GM23248 (cell line): ENCODE measurements at regions not wholly inside any gene's neighbourhood (a gene's known extent, or its start where the extent isn't known, plus 50 kb on each side); places are given as distances from the start of the nearest gene placed in this dataset.

Experiments
- DNase-seq: peaks from one replicate; pipeline ENCODE4 v3.0.0-alpha.2; 2015
- H2AFZ ChIP-seq: fragments of 200-600 bp; sonication (generic); 2 replicates; pipeline ENCODE4 v1.6.1; 2016; ENCODE audit warnings: antibody characterized with exemption
- H3F3A ChIP-seq: fragments of 200-600 bp; sonication (generic); 2 replicates; pipeline ENCODE4 v1.6.1; 2016; ENCODE audit warnings: mild to moderate bottlenecking, antibody characterized with exemption, mixed run types; ENCODE audit not compliant: insufficient read depth
- H3K27ac ChIP-seq: fragments of 200-600 bp; sonication (generic); 2 replicates; pipeline ENCODE4 v1.5.1; 2016; ENCODE audit warnings: mild to moderate bottlenecking
- H3K27me3 ChIP-seq: fragments of 200-600 bp; sonication (generic); replicated peaks from 2 replicates; pipeline ENCODE4 v1.6.1; 2016; ENCODE audit warnings: mild to moderate bottlenecking; ENCODE audit not compliant: insufficient read depth
- H3K36me3 ChIP-seq: fragments of 200-600 bp; sonication (generic); 2 replicates; pipeline ENCODE4 v1.6.1; 2016; ENCODE audit warnings: low read depth, mild to moderate bottlenecking
- H3K4me1 ChIP-seq: fragments of 200-600 bp; sonication (generic); 2 replicates; pipeline ENCODE4 v1.6.1; 2016; ENCODE audit warnings: mild to moderate bottlenecking; ENCODE audit not compliant: insufficient read depth
- H3K4me2 ChIP-seq: fragments of 200-600 bp; sonication (generic); one replicate; pipeline ENCODE4 v1.6.1; 2016; ENCODE audit warnings: mild to moderate bottlenecking; ENCODE audit not compliant: unreplicated experiment
- H3K4me3 ChIP-seq: fragments of 200-600 bp; sonication (generic); 2 replicates; pipeline ENCODE4 v1.5.1; 2016; ENCODE audit warnings: mild to moderate bottlenecking
- H3K79me2 ChIP-seq: fragments of 200-600 bp; sonication (generic); 2 replicates; pipeline ENCODE4 v1.6.1; 2016; ENCODE audit warnings: mild to moderate bottlenecking; ENCODE audit not compliant: insufficient read depth
- H3K9ac ChIP-seq: fragments of 200-600 bp; sonication (generic); 2 replicates; pipeline ENCODE4 v1.6.1; 2016; ENCODE audit warnings: mild to moderate bottlenecking
- H3K9me2 ChIP-seq: fragments of 200-600 bp; sonication (generic); 2 replicates; pipeline ENCODE4 v1.6.1; 2016; ENCODE audit warnings: mixed run types, mild to moderate bottlenecking, moderate library complexity; ENCODE audit not compliant: insufficient read depth
- H3K9me3 ChIP-seq: fragments of 200-600 bp; sonication (generic); one replicate; pipeline ENCODE4 v1.6.1; 2017; ENCODE audit warnings: low read depth
- H4K20me1 ChIP-seq: fragments of 200-600 bp; sonication (generic); 2 replicates; pipeline ENCODE4 v1.6.0; 2016; ENCODE audit not compliant: insufficient read depth
- EZH2 ChIP-seq: fragments of 200-600 bp; sonication (generic); IDR thresholded peaks from 2 replicates; pipeline ENCODE4 v1.6.1; 2018; ENCODE audit warnings: antibody characterized with exemption, mild to moderate bottlenecking; ENCODE audit not compliant: insufficient read depth, poor library complexity, severe bottlenecking
- EZH2phosphoT487 ChIP-seq: fragments of 200-600 bp; sonication (generic); IDR thresholded peaks from 2 replicates; pipeline ENCODE4 v1.6.1; 2018; ENCODE audit warnings: antibody characterized with exemption, moderate library complexity, mild to moderate bottlenecking, low read depth; ENCODE audit not compliant: insufficient read depth
- WGBS, 2 experiments: methylation state at CpG; one replicate each; pipeline ENCODE4 v1.1.6; 2015 to 2017; ENCODE audit warnings: low lambda C conversion rate in 2 of 2, low coverage in 1 of 2; ENCODE audit errors: missing lambda C conversion rate in 2 of 2; 5-methylcytosine and 5-hydroxymethylcytosine counted together
- in situ Hi-C: fragments of 300-500 bp; cut with MboI; formaldehyde crosslinking; loops from 2 replicates; pipeline ENCODE4 v1.15.0; 2020

DNA sequence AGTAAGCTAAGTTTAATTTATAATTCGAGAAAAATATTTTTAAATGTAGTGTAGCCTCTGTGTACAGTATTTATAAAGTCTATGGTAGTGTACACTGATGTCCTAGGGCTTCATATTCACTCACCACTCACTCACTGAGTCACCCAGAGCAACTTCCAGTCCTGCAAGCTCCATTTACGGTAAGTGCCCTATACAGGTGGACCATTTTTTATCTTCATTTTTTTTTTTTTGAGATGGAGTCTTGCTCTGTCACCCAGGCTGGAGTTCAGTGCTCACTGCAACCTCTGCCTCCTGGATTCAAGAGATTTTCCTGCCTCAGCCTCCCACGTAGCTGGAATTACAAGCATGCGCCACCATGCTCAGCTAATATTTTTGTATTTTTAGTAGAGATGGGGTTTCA lies 104.2 kb downstream of the PDCL3 start:
- Histone ChIP-seq H3K36me3 (no peaks in the 10 kb centered on the region), H3K4me1 (no peaks in the 10 kb centered on the region), H3K27me3 (peaks cover 28% of the 10 kb centered on the region; the same call in 1 of the 2 replicates), H3K79me2 (no peaks in the 10 kb centered on the region), H3K4me2 (no peak overlapping the region), H3K27ac (no peak overlapping the region), H3K9me3 (no peaks in the 10 kb centered on the region), H3F3A (no peaks in the 10 kb centered on the region), H3K4me3 (no peak overlapping the region), H4K20me1 (no peaks in the 10 kb centered on the region), H2AFZ (no peak overlapping the region), H3K9me2 (no peaks in the 10 kb centered on the region), H3K9ac (no peak overlapping the region)
- WGBS, 2 experiments: 37 to 42% methylated on average over 4 of the region's 4 CpGs
- no peak for DNase-seq
- TF ChIP-seq EZH2: no peak
- TF ChIP-seq EZH2phosphoT487: no peak
- in situ Hi-C loops: no loop called here

DNA sequence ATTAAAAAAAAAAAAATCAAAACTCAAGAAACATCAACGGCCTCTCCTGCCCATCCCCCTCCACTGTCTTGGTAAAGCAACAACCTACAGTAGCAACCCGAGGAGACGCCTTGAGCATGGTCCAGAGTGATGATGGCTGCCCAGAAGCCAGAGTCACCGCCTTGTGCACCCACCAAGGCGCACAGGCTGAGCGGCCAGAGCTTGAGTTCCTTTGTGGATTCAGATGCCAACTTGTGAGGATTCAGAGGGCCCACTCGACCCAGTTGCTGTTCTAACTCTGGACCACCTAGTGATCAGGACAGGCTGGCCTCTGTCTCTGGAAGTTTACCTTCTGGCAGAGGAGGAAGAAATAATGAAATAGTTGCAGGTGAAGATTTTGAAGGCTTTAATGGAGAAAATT lies 105.0 kb downstream of the PDCL3 start:
- Histone ChIP-seq H3K36me3 (no peaks in the 10 kb centered on the region), H3K9me3 (no peaks in the 10 kb centered on the region), H2AFZ (no peak overlapping the region), H3K9ac (no peak overlapping the region), H3K4me2 (no peak overlapping the region), H4K20me1 (no peaks in the 10 kb centered on the region), H3K9me2 (no peaks in the 10 kb centered on the region), H3K4me3 (no peak overlapping the region), H3K27ac (no peak overlapping the region), H3K79me2 (no peaks in the 10 kb centered on the region), H3K27me3 (peaks cover 20% of the 10 kb centered on the region; the same call in 1 of the 2 replicates), H3K4me1 (no peaks in the 10 kb centered on the region), H3F3A (no peaks in the 10 kb centered on the region)
- in situ Hi-C loops: no loop called here
- WGBS, 2 experiments: 40 to 45% methylated on average over 7 of the region's 7 CpGs
- DNase-seq: no peak
- TF ChIP-seq EZH2phosphoT487 (no peak), EZH2 (no peak)

DNA sequence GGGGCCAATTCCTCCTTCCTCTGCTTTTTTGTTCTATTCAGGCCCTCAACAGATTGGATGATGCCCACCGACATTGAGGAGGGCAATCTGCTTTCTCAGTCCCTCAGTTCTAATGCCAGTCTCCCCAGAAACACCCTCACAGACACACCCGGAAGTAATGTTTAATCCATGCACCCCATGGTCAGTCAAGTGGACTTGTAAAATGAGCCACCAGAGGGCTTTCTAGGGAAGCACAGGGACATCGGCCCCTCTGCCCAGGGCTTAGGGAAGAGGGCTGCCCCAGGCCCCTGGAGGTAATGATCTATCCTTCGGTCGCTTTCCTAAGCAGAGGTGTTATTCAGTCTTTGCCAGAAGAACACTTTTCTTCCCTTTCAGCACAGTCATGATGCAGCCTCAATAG lies 107.4 kb downstream of the PDCL3 start:
- 75% methylated on average over 5 of the region's 5 CpGs for WGBS, 2 experiments
- Histone ChIP-seq H3K4me2 (no peak overlapping the region), H3K36me3 (no peaks in the 10 kb centered on the region)

DNA sequence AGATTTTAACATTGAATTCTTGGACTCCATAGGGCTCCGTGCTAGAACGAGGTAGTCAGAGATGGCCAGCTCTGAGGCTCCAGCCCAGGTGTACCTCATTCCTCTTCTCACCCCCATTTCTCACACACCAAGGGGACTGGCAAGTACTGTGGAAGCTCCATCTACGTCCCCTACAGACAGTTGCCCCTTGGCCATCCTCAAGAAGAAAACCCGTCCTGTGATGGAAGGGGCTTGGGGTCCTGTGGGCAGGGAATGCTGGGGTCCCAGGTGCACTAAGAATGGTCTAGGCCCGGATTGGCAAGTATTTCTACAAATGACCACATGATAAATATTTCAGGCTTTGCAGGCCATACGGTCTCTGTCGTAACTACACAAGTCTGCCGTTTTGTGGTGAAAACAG lies 110.3 kb downstream of the PDCL3 start:
- Histone ChIP-seq H3K79me2 (no peaks in the 10 kb centered on the region), H3K27me3 (peaks cover 13% of the 10 kb centered on the region; the same call in 1 of the 2 replicates), H3K36me3 (no peaks in the 10 kb centered on the region), H3K9me3 (no peaks in the 10 kb centered on the region), H3K4me3 (no peak overlapping the region), H3K4me2 (no peak overlapping the region), H3K9ac (no peak overlapping the region), H3K9me2 (no peaks in the 10 kb centered on the region), H3F3A (no peaks in the 10 kb centered on the region), H2AFZ (no peak overlapping the region), H3K4me1 (no peaks in the 10 kb centered on the region), H4K20me1 (no peaks in the 10 kb centered on the region), H3K27ac (no peak overlapping the region)
- in situ Hi-C loops: no loop called here
- no peak for DNase-seq
- no peak for TF ChIP-seq EZH2
- TF ChIP-seq EZH2phosphoT487: no peak
- 75 to 80% methylated on average over 8 of the region's 8 CpGs for WGBS, 2 experiments

More for the DNA sequence above, 107.4 kb downstream of the PDCL3 start:
- TF ChIP-seq EZH2phosphoT487: no peak
- TF ChIP-seq EZH2: no peak
- H3K9me2 ChIP-seq: no peaks in the 10 kb centered on the region
- no peak overlapping the region for H3K9ac ChIP-seq
- in situ Hi-C loops: no loop called here
- no peak overlapping the region for H3K4me3 ChIP-seq
- no peaks in the 10 kb centered on the region for H3K79me2 ChIP-seq
- H2AFZ ChIP-seq: no peak overlapping the region
- no peaks in the 10 kb centered on the region for H3K4me1 ChIP-seq
- H3F3A ChIP-seq: no peaks in the 10 kb centered on the region
- no peak for DNase-seq
- peaks cover 13% of the 10 kb centered on the region; the same call in 1 of the 2 replicates for H3K27me3 ChIP-seq
- H3K27ac ChIP-seq: no peak overlapping the region
- no peaks in the 10 kb centered on the region for H3K9me3 ChIP-seq
- no peaks in the 10 kb centered on the region for H4K20me1 ChIP-seq
